DOHH2 (cell line): ENCODE measurements at regions not wholly inside any gene's neighbourhood (a gene's known extent, or its start where the extent isn't known, plus 50 kb on each side); places are given as distances from the start of the nearest gene placed in this dataset.

Experiments used
- EZH2phosphoT487 ChIP-seq: fragments of 200-600 bp; sonication (generic); IDR thresholded peaks from 2 replicates; pipeline ENCODE4 v1.6.1; 2017; ENCODE audit warnings: borderline replicate concordance, mild to moderate bottlenecking, antibody characterized with exemption, low read length, moderate library complexity, mixed read lengths
- TF ChIP-seq, protein P1 (sequence below): fragments of 200-600 bp; sonication (generic); IDR thresholded peaks from one replicate; pipeline ENCODE4 v1.5.1; 2014; ENCODE audit warnings: antibody characterized with exemption, mild to moderate bottlenecking, low read depth, low read length; ENCODE audit not compliant: poor library complexity, severe bottlenecking

DNA sequence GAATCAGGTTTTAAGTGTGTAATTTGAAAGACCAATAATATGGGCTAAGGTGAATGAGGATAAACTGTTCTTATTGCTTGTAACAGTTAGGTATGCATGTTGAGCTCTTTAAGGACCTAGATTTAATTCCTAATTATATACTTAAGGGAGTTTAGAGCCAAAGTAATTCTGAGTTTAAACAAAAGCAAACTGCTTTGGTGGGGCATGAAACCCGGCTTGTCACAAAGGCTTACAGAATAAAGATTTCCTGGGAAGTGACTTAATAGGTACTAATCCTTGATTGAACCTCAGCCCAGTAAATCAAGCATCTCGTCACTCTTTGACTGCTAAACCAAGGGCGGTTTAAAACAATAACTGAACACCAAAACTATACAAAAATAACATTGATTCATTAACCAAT, 1324.2 kb downstream of the RPA4 start:
- TF ChIP-seq, protein P1, sequence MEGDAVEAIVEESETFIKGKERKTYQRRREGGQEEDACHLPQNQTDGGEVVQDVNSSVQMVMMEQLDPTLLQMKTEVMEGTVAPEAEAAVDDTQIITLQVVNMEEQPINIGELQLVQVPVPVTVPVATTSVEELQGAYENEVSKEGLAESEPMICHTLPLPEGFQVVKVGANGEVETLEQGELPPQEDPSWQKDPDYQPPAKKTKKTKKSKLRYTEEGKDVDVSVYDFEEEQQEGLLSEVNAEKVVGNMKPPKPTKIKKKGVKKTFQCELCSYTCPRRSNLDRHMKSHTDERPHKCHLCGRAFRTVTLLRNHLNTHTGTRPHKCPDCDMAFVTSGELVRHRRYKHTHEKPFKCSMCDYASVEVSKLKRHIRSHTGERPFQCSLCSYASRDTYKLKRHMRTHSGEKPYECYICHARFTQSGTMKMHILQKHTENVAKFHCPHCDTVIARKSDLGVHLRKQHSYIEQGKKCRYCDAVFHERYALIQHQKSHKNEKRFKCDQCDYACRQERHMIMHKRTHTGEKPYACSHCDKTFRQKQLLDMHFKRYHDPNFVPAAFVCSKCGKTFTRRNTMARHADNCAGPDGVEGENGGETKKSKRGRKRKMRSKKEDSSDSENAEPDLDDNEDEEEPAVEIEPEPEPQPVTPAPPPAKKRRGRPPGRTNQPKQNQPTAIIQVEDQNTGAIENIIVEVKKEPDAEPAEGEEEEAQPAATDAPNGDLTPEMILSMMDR, result no peak
- TF ChIP-seq EZH2phosphoT487, result no peak
